Lung microvascular endothelial cell (primary cell): ENCODE measurements at regions not wholly inside any gene's neighbourhood (a gene's known extent, or its start where the extent isn't known, plus 50 kb on each side); places are given as distances from the start of the nearest gene placed in this dataset.
"Not testable (repeated sequence)": the region's sequence is repeated elsewhere in the genome, so short reads cannot be mapped to it uniquely, and the experiment has no call there.

Experiments
- DNase-seq, 2 donors: peaks; one replicate each; pipeline versions ENCODE4 v3.0.0 to v3.0.0-alpha.2; 2010; ENCODE audit warnings: low read depth in 2 of 2

GRCh38 chr17:53061446-53061845, 761.3 kb upstream of the KIF2B start:
- DNase-seq: no peak

GRCh38 chr17:53058031-53058430, 764.7 kb upstream of the KIF2B start:
- no peak for DNase-seq

- DNase-seq: no peak
These were observed 775.9 kb upstream of the KIF2B start for GRCh38 chr17:53046781-53047180.

- DNase-seq: peak in 1 of 2 donors; percentile 1
These were observed 782.7 kb upstream of the KIF2B start for GRCh38 chr17:53039981-53040380.

GRCh38 chr17:53033297-53033696, 789.4 kb upstream of the KIF2B start:
- DNase-seq: no peak

GRCh38 chr17:53032861-53033271, 789.9 kb upstream of the KIF2B start:
- DNase-seq: peak; percentile 19 to 83

GRCh38 chr17:53017227-53017626, 805.5 kb upstream of the KIF2B start:
- DNase-seq: no peak

GRCh38 chr17:53016085-53016484, 806.6 kb upstream of the KIF2B start:
- DNase-seq: no peak

GRCh38 chr17:53012364-53012763, 810.4 kb upstream of the KIF2B start:
- no peak for DNase-seq

GRCh38 chr17:53006006-53006405, 816.7 kb upstream of the KIF2B start:
- DNase-seq: no peak

- no peak for DNase-seq
These were observed 817.8 kb upstream of the KIF2B start for GRCh38 chr17:53004902-53005301.

GRCh38 chr17:52995881-52996280, 826.8 kb upstream of the KIF2B start:
- no peak for DNase-seq

GRCh38 chr17:52995147-52995546, 827.6 kb upstream of the KIF2B start:
- no peak for DNase-seq

GRCh38 chr17:52986056-52986662, 827.6 kb upstream of the CA10 start:
- no peak for DNase-seq

- no peak for DNase-seq
These were observed 823.8 kb upstream of the CA10 start for GRCh38 chr17:52982331-52982730.

- no peak for DNase-seq
These were observed 821.4 kb upstream of the CA10 start for GRCh38 chr17:52979921-52980320.

- DNase-seq: no peak
These were observed 807.3 kb upstream of the CA10 start for GRCh38 chr17:52965856-52966255.

GRCh38 chr17:52961751-52962150, 803.2 kb upstream of the CA10 start:
- DNase-seq: not testable (repeated sequence)

GRCh38 chr17:52957411-52957810, 798.9 kb upstream of the CA10 start:
- no peak for DNase-seq

GRCh38 chr17:52947418-52947817, 788.9 kb upstream of the CA10 start:
- no peak for DNase-seq

GRCh38 chr17:52938623-52939230, 780.2 kb upstream of the CA10 start:
- DNase-seq: no peak

GRCh38 chr17:52930581-52930980, 772.1 kb upstream of the CA10 start:
- no peak for DNase-seq

- DNase-seq: no peak
These were observed 771.6 kb upstream of the CA10 start for GRCh38 chr17:52930145-52930544.

GRCh38 chr17:52923658-52924057, 765.1 kb upstream of the CA10 start:
- DNase-seq: no peak
